Endothelial cell of hepatic sinusoid (primary cell): ENCODE measurements at regions not wholly inside any gene's neighbourhood (a gene's known extent, or its start where the extent isn't known, plus 50 kb on each side); places are given as distances from the start of the nearest gene placed in this dataset.

Source experiments
- in situ Hi-C: cut with HindIII; loops from 2 replicates; pipeline ENCODE4 v1.10.0; 2017; ENCODE audit warnings: low sequenced_read_pairs

GRCh38 chr12:85663631-85664030 is 172.6 kb downstream of the RASSF9 start:
- in situ Hi-C loops: no loop called here

- in situ Hi-C loops: no loop called here
These were observed 171.8 kb downstream of the RASSF9 start for GRCh38 chr12:85664429-85664828.

GRCh38 chr12:85669911-85670310 is 166.3 kb downstream of the RASSF9 start:
- in situ Hi-C loops: no loop called here

GRCh38 chr12:85672436-85672835 is 163.8 kb downstream of the RASSF9 start:
- in situ Hi-C loops: no loop called here

- in situ Hi-C loops: no loop called here
These were observed 162.2 kb downstream of the RASSF9 start for GRCh38 chr12:85673921-85674420.

- in situ Hi-C loops: no loop called here
These were observed 159.1 kb downstream of the RASSF9 start for GRCh38 chr12:85676816-85677749.

GRCh38 chr12:85679296-85679695 is 156.9 kb downstream of the RASSF9 start:
- in situ Hi-C loops: no loop called here

- in situ Hi-C loops: no loop called here
These were observed 155.3 kb downstream of the RASSF9 start for GRCh38 chr12:85680881-85681280.

- in situ Hi-C loops: no loop called here
These were observed 154.9 kb downstream of the RASSF9 start for GRCh38 chr12:85681333-85681732.

- in situ Hi-C loops: no loop called here
These were observed 153.2 kb downstream of the RASSF9 start for GRCh38 chr12:85683051-85683450.

GRCh38 chr12:85688837-85689236 is 147.4 kb downstream of the RASSF9 start:
- in situ Hi-C loops: no loop called here

- in situ Hi-C loops: no loop called here
These were observed 146.1 kb downstream of the RASSF9 start for GRCh38 chr12:85690146-85690545.

GRCh38 chr12:85693093-85693665 is 143.0 kb downstream of the RASSF9 start:
- in situ Hi-C loops: no loop called here

GRCh38 chr12:85695097-85695715 is 141.0 kb downstream of the RASSF9 start:
- in situ Hi-C loops: no loop called here

GRCh38 chr12:85697003-85697402 is 139.2 kb downstream of the RASSF9 start:
- in situ Hi-C loops: no loop called here

GRCh38 chr12:85698937-85699336 is 137.3 kb downstream of the RASSF9 start:
- in situ Hi-C loops: no loop called here

- in situ Hi-C loops: no loop called here
These were observed 127.4 kb downstream of the RASSF9 start for GRCh38 chr12:85708775-85709174.

GRCh38 chr12:85711735-85712390 is 124.3 kb downstream of the RASSF9 start:
- in situ Hi-C loops: no loop called here

- in situ Hi-C loops: no loop called here
These were observed 122.8 kb downstream of the RASSF9 start for GRCh38 chr12:85713373-85713772.

GRCh38 chr12:85714425-85714824 is 121.8 kb downstream of the RASSF9 start:
- in situ Hi-C loops: no loop called here
